ENCODE measurements at regions not wholly inside any gene's neighbourhood (a gene's known extent, or its start where the extent isn't known, plus 50 kb on each side); places are given as distances from the start of the nearest gene placed in this dataset.

DNA sequence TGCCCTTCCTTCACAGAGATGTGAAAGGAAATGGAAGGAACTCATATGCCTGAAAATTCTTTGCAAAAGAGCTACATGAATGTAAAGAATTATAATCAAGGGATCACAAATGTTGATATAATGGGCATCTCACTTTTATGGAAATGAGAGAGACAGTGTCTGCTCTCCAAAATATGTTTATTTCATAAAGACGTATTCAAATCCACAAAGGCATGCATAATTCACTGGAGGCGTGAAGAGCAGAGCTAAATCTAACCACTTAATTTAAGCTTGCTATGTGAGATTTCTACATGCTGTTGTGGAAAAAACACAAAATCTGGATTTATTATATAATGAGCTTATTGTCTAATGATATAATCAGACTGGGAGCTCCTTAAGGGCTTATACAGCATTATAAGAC is 469.1 kb downstream of the RAP2B start:
- no peaks in the 10 kb centered on the region for H3K27me3 ChIP-seq (ENCODE audit: control insufficient read depth, insufficient read depth, low read length)
- no peak overlapping the region for H3K4me3 ChIP-seq (ENCODE audit: low read depth, low read length)
- TF ChIP-seq, protein P1, sequence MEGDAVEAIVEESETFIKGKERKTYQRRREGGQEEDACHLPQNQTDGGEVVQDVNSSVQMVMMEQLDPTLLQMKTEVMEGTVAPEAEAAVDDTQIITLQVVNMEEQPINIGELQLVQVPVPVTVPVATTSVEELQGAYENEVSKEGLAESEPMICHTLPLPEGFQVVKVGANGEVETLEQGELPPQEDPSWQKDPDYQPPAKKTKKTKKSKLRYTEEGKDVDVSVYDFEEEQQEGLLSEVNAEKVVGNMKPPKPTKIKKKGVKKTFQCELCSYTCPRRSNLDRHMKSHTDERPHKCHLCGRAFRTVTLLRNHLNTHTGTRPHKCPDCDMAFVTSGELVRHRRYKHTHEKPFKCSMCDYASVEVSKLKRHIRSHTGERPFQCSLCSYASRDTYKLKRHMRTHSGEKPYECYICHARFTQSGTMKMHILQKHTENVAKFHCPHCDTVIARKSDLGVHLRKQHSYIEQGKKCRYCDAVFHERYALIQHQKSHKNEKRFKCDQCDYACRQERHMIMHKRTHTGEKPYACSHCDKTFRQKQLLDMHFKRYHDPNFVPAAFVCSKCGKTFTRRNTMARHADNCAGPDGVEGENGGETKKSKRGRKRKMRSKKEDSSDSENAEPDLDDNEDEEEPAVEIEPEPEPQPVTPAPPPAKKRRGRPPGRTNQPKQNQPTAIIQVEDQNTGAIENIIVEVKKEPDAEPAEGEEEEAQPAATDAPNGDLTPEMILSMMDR (IDR thresholded peaks at IDR 0.05; ENCODE audit: insufficient read depth, low read length, poor library complexity, severe bottlenecking), result no peak
- DNase-seq (ENCODE audit: low read depth), result no peak
- H3K36me3 ChIP-seq (ENCODE audit: control insufficient read depth, insufficient read depth, low read length), result no peaks in the 10 kb centered on the region

DNA sequence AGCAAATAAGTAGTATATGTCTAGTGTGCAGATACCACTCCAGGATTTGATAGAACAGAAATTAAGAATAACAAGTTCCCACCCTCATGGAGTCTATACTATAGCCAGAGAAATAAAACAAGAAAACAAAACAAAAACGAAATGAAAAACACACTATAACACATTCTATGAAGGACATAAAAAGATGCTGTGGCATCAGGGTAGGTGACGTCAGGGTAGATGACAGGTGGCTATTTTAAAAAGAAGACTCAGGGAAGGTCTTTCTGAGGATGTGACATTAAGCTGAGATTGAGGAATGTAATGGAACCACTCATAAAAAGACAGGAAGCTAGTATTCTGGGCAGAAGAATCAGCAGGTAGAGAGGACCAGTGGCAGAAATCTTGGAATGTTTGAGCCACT is 469.6 kb downstream of the RAP2B start:
- TF ChIP-seq, protein P1 (IDR thresholded peaks at IDR 0.05; ENCODE audit: insufficient read depth, low read length, poor library complexity, severe bottlenecking), result no peak

DNA sequence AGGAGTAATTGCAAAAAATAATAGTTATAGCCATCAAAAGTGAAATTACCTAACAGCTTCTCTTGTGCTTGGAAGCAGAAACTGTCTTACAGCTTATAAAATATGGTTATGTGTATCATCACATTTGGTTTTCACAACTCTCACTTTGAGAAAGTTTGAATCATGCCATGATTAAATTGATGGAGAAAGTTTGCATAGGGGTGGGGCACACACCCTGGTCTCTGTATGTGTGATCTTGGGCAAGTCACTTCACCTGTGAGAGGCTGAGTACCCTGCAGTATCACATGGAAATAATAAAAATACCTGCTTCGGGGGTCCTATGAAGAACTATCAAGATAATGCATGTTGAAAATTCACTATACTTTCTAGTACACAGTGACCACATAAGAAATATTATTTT is 471.4 kb downstream of the RAP2B start:
- DNase-seq (ENCODE audit: low read depth), result no peak
- TF ChIP-seq, protein P1 (IDR thresholded peaks at IDR 0.05; ENCODE audit: insufficient read depth, low read length, poor library complexity, severe bottlenecking), result no peak

More for the DNA sequence above, 469.6 kb downstream of the RAP2B start:
- H3K36me3 ChIP-seq (ENCODE audit: control insufficient read depth, insufficient read depth, low read length), result no peaks in the 10 kb centered on the region
- no peak for DNase-seq (ENCODE audit: low read depth)
- H3K27me3 ChIP-seq (ENCODE audit: control insufficient read depth, insufficient read depth, low read length), result no peaks in the 10 kb centered on the region
- no peak overlapping the region for H3K4me3 ChIP-seq (ENCODE audit: low read depth, low read length)

DNA sequence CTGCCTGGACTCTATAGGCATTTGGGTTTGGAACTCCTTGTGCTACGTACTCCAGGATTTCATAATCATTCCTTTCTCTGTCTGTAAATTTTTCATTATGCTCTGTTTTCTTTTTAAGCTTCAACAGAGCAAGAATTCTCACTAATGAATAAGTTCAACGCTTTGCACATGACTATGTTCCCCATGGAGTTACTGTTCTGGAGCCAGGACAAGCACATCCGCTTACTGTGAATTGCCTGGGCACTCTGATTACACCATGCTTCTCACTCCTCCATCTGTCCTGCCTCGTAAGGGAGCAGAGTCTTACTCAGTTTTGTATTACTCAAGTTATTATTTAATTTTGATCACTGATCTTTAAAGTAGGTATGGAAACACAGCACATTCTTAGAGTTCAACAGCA is 472.7 kb downstream of the RAP2B start:
- TF ChIP-seq, protein P1 (IDR thresholded peaks at IDR 0.05; ENCODE audit: insufficient read depth, low read length, poor library complexity, severe bottlenecking), result no peak
- no peak for DNase-seq (ENCODE audit: low read depth)
- Histone ChIP-seq H3K4me3 (ENCODE audit: low read depth, low read length) (no peak overlapping the region), H3K36me3 (ENCODE audit: control insufficient read depth, insufficient read depth, low read length) (no peaks in the 10 kb centered on the region), H3K27me3 (ENCODE audit: control insufficient read depth, insufficient read depth, low read length) (no peaks in the 10 kb centered on the region)

More for the DNA sequence above, 471.4 kb downstream of the RAP2B start:
- H3K4me3 ChIP-seq (ENCODE audit: low read depth, low read length), result no peak overlapping the region
- H3K27me3 ChIP-seq (ENCODE audit: control insufficient read depth, insufficient read depth, low read length), result no peaks in the 10 kb centered on the region
- no peaks in the 10 kb centered on the region for H3K36me3 ChIP-seq (ENCODE audit: control insufficient read depth, insufficient read depth, low read length)

DNA sequence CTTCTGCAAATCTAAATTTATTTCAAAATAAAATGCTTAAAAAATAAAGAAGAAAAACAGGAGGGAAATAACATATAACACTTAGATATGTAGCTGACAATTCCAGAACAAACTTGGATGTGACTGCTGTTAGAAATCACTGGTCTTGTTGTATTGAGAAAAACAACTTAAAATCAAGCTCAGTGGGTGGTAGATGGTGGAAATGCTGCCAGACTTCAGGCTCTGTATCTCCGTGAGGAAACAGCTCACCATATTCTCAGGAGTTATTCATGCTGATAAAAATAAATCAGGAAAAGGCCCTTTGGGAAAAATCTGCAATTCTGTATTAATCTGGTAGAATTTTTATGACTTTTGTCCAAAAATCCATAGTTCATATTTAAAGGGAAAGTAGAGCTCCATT is 477.6 kb downstream of the RAP2B start:
- TF ChIP-seq, protein P1 (IDR thresholded peaks at IDR 0.05; ENCODE audit: insufficient read depth, low read length, poor library complexity, severe bottlenecking), result no peak
- DNase-seq (ENCODE audit: low read depth), result no peak
- Histone ChIP-seq H3K27me3 (ENCODE audit: control insufficient read depth, insufficient read depth, low read length) (no peaks in the 10 kb centered on the region), H3K36me3 (ENCODE audit: control insufficient read depth, insufficient read depth, low read length) (no peaks in the 10 kb centered on the region), H3K4me3 (ENCODE audit: low read depth, low read length) (no peak overlapping the region)

Data from kidney epithelial cell (primary cell).